NOMO-1 treated with dmso at 0.1 percent for 144 hours (cell line): ENCODE measurements at regions not wholly inside any gene's neighbourhood (a gene's known extent, or its start where the extent isn't known, plus 50 kb on each side); places are given as distances from the start of the nearest gene placed in this dataset.

Source experiments
- DNase-seq: peaks from one replicate; lab custom pipeline; 2025; ENCODE audit not compliant: unreplicated experiment; lab: John Stamatoyannopoulos, UW

- no peak for DNase-seq
Observed at GRCh38 chr6:113122060-113122459, 735.1 kb upstream of the MARCKS start.

- no peak for DNase-seq
Observed at GRCh38 chr6:113125626-113126025, 731.5 kb upstream of the MARCKS start.

- DNase-seq = no peak
Observed at GRCh38 chr6:113127786-113128419, 729.2 kb upstream of the MARCKS start.

GRCh38 chr6:113128661-113129060, 728.5 kb upstream of the MARCKS start:
- DNase-seq = no peak

- DNase-seq = no peak
Observed at GRCh38 chr6:113129991-113130390, 727.2 kb upstream of the MARCKS start.

GRCh38 chr6:113137426-113137825, 719.7 kb upstream of the MARCKS start:
- no peak for DNase-seq

- no peak for DNase-seq
Observed at GRCh38 chr6:113140721-113141120, 716.4 kb upstream of the MARCKS start.

GRCh38 chr6:113141901-113142300, 715.2 kb upstream of the MARCKS start:
- no peak for DNase-seq

GRCh38 chr6:113142671-113143174, 714.4 kb upstream of the MARCKS start:
- no peak for DNase-seq

GRCh38 chr6:113143206-113143605, 713.9 kb upstream of the MARCKS start:
- no peak for DNase-seq

- no peak for DNase-seq
Observed at GRCh38 chr6:113144117-113144516, 713.0 kb upstream of the MARCKS start.

- no peak for DNase-seq
Observed at GRCh38 chr6:113146878-113147277, 710.3 kb upstream of the MARCKS start.

- DNase-seq = peak; percentile 24
Observed at GRCh38 chr6:113147544-113147943, 709.6 kb upstream of the MARCKS start.

GRCh38 chr6:113148566-113148965, 708.6 kb upstream of the MARCKS start:
- DNase-seq = no peak

GRCh38 chr6:113149511-113149910, 707.6 kb upstream of the MARCKS start:
- DNase-seq = no peak

- DNase-seq = no peak
Observed at GRCh38 chr6:113160306-113161017, 696.7 kb upstream of the MARCKS start.

GRCh38 chr6:113161018-113161315, 696.2 kb upstream of the MARCKS start:
- no peak for DNase-seq

GRCh38 chr6:113162739-113163138, 694.4 kb upstream of the MARCKS start:
- no peak for DNase-seq

- DNase-seq = no peak
Observed at GRCh38 chr6:113168057-113168456, 689.1 kb upstream of the MARCKS start.

GRCh38 chr6:113169484-113169883, 687.7 kb upstream of the MARCKS start:
- no peak for DNase-seq

GRCh38 chr6:113170454-113170853, 686.7 kb upstream of the MARCKS start:
- no peak for DNase-seq

GRCh38 chr6:113171882-113172281, 685.3 kb upstream of the MARCKS start:
- no peak for DNase-seq

GRCh38 chr6:113172531-113172966, 684.6 kb upstream of the MARCKS start:
- no peak for DNase-seq
